ENCODE measurements at regions not wholly inside any gene's neighbourhood (a gene's known extent, or its start where the extent isn't known, plus 50 kb on each side); places are given as distances from the start of the nearest gene placed in this dataset.

- Histone ChIP-seq H3K36me3 (ENCODE audit: insufficient read depth, low read length) (no peaks in the 10 kb centered on the region), H3K79me2 (replicated peaks; ENCODE audit: insufficient read depth, low read length) (no peaks in the 10 kb centered on the region), H3K9ac (ENCODE audit: low read length) (no peak overlapping the region), H3F3A (ENCODE audit: insufficient read depth, low read length, poor library complexity, severe bottlenecking) (no peaks in the 10 kb centered on the region), H3K9me3 (ENCODE audit: low read length) (no peaks in the 10 kb centered on the region), H2AFZ (ENCODE audit: low read depth, low read length) (no peak overlapping the region), H3K9me2 (ENCODE audit: insufficient read depth, low read length) (no peaks in the 10 kb centered on the region), H3K4me2 (ENCODE audit: low read length) (no peak overlapping the region), H4K20me1 (ENCODE audit: insufficient read depth) (no peaks in the 10 kb centered on the region), H3K4me3 (ENCODE audit: low read length) (no peak overlapping the region), H3K27ac (ENCODE audit: low read length) (no peak overlapping the region), H3K27me3 (ENCODE audit: insufficient read depth, low read depth, low read length) (no peaks in the 10 kb centered on the region)
- TF ChIP-seq REST (IDR thresholded peaks at IDR 0.05; ENCODE audit: borderline replicate concordance) (no peak), RAD21 (conservative IDR thresholded peaks at IDR 0.05) (peak; percentile 30), CTCF (IDR thresholded peaks at IDR 0.05; ENCODE audit: poor library complexity, severe bottlenecking) (peak; percentile 28)
These were observed 74.8 kb downstream of the IRX6 start for GRCh38 chr16:55398762-55399161.

- H3K9me2 ChIP-seq (ENCODE audit: insufficient read depth, low read length): no peaks in the 10 kb centered on the region
- no peaks in the 10 kb centered on the region for H3F3A ChIP-seq (ENCODE audit: insufficient read depth, low read length, poor library complexity, severe bottlenecking)
- H3K36me3 ChIP-seq (ENCODE audit: insufficient read depth, low read length): no peaks in the 10 kb centered on the region
- H3K9me3 ChIP-seq (ENCODE audit: low read length): no peaks in the 10 kb centered on the region
- no peak overlapping the region for H3K4me3 ChIP-seq (ENCODE audit: low read length)
- TF ChIP-seq CTCF (IDR thresholded peaks at IDR 0.05; ENCODE audit: poor library complexity, severe bottlenecking) (no peak), EZH2 (IDR thresholded peaks at IDR 0.05; ENCODE audit: borderline replicate concordance, insufficient read depth, low read length, poor library complexity, severe bottlenecking) (no peak), MXI1 (conservative IDR thresholded peaks at IDR 0.05; ENCODE audit: poor library complexity, severe bottlenecking) (no peak), SMC3 (conservative IDR thresholded peaks at IDR 0.05; ENCODE audit: poor library complexity) (no peak), EP300 (conservative IDR thresholded peaks at IDR 0.05; ENCODE audit: poor library complexity, severe bottlenecking) (no peak), TAF1 (IDR thresholded peaks at IDR 0.05; ENCODE audit: low read depth) (no peak)
- H3K27me3 ChIP-seq (ENCODE audit: insufficient read depth, low read depth, low read length): no peaks in the 10 kb centered on the region
- no peak overlapping the region for H3K4me2 ChIP-seq (ENCODE audit: low read length)
- H4K20me1 ChIP-seq (ENCODE audit: insufficient read depth): no peaks in the 10 kb centered on the region
- H2AFZ ChIP-seq (ENCODE audit: low read depth, low read length): no peak overlapping the region
- no peak overlapping the region for H3K27ac ChIP-seq (ENCODE audit: low read length)
- H3K79me2 ChIP-seq (replicated peaks; ENCODE audit: insufficient read depth, low read length): no peaks in the 10 kb centered on the region
- no peak overlapping the region for H3K9ac ChIP-seq (ENCODE audit: low read length)
These were observed 75.9 kb downstream of the IRX6 start for GRCh38 chr16:55399911-55400310.

Measured in neural cell (in vitro differentiated cells).